ENCODE measurements at regions not wholly inside any gene's neighbourhood (a gene's known extent, or its start where the extent isn't known, plus 50 kb on each side); places are given as distances from the start of the nearest gene placed in this dataset.
"Not testable (repeated sequence)": the region's sequence is repeated elsewhere in the genome, so short reads cannot be mapped to it uniquely, and the experiment has no call there.

- DNase-seq (ENCODE audit: low spot score), result no peak
Observed at GRCh38 chr11:69950120-69950519, 128.0 kb upstream of the ANO1 start.

- no peak for DNase-seq (ENCODE audit: low spot score)
Observed at GRCh38 chr11:69950621-69951020, 127.5 kb upstream of the ANO1 start.

GRCh38 chr11:69951821-69952220 is 126.3 kb upstream of the ANO1 start:
- no peak for DNase-seq (ENCODE audit: low spot score)

DNA sequence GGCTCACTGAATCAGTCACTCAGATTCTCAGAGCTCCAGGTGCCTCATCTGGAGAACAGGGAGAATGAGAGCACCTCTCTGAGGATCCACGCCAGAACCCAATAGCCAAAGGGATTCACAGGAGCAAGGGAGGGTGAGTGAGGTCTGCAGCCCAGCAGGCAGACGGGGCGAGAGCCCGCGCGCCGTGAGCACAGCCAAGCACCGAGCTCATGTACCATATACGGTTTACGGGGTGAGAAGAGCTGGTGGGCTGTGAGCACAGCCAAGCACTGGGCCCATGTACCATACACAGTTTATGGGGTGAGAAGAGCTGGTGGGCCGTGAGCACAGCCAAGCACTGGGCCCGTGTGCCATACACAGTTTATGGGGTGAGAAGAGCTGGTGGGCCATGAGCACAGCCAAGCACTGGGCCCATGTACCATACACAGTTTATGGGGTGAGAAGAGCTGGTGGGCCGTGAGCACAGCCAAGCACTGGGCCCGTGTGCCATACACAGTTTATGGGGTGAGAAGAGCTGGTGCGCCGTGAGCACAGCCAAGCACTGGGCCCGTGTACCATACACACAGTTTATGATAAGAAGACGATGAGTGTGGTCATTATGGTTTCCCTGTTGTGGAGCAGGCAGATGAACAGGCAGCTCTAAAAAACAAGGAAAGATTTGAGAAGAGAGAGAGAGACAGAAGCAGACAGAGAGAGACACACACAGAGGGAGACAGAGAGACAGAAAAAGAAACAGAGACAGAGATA is 125.7 kb upstream of the ANO1 start:
- not testable (repeated sequence) for DNase-seq (ENCODE audit: low spot score)

DNA sequence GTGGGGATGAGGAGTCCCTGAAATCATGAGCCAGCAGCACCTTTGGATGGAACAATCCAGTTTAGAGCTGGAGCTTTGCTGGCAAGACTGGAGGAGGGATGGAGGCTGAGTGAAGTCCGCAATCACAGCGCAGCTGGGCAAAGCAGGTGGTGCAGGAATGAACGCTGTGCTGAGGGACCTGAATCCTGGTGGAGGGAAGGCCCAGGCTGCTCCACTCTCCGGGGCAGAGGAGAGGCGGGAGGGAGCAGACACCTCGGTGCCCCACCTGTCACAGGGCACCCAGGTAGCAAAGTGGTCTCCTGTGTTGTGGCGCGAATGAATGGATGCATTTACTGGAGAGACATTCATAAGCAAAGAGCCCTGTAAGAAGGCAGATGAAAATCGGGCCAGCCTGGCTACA is 124.8 kb upstream of the ANO1 start:
- DNase-seq (ENCODE audit: low spot score), result no peak

DNA sequence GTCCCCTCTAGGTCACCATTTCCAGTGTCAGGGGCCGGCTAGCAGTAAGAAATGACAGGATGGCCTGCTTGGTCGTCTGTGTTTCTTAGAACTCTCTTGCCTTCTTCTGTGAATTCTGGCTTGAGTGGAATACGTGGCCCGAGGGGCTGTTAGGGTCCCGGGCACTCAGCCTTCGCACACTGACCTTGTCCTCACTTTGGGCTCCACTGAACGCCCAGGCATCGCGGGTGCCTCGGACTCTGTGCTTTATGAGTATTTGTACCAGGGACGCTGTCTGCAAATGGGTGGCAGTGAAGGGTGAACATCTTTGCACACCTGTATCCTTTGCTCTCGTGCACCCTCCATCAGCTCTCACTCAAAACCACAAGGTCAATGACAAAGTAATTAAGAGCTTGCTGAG is 123.4 kb upstream of the ANO1 start:
- DNase-seq (ENCODE audit: low spot score), result no peak

- DNase-seq (ENCODE audit: low spot score), result no peak
Observed at GRCh38 chr11:69956669-69957190, 121.4 kb upstream of the ANO1 start.

DNA sequence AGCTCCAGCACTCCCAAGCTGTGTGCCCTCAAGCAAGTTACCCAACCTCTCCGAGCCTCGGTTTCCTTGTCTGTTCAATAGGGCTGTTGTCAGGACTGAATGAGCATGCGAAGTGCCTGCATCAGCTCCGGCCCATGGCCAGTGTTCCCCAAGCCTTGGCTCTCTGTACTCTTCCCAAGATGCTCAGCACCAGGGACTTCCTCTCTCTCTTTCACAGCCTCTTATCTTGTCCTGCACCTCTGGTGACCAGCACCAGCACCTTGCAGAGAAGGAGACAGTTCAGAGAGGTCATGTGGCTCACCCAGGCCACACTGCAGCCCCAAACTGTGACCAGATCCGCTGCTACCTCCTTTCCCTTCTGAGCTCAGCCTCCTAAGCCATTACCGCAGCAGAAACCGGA is 120.3 kb upstream of the ANO1 start:
- no peak for DNase-seq (ENCODE audit: low spot score)

- DNase-seq (ENCODE audit: low spot score), result peak; percentile 81
Observed at GRCh38 chr11:69958308-69958707, 119.8 kb upstream of the ANO1 start.

DNA sequence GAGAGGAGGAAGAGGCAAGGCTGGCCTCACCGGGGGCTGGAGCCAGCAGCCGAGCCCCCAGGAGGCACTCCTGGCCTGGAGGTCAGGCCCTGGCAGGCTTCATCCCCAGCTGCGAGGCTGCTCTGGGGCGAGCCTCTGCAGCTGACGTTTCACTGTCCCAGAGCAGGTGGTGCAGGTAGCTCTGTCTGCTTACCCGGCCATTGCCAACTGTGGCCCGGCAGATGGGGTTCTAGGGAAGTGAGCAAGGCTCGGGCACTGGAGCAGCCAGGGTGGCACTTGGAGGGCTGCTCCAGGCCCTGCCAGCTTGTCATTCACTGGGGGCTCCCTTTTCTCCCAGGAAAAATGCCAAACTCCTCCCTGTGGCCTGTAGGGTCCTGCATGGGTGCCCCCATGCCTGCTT is 118.7 kb upstream of the ANO1 start:
- no peak for DNase-seq (ENCODE audit: low spot score)

- DNase-seq (ENCODE audit: low spot score), result no peak
Observed at GRCh38 chr11:69961738-69962137, 116.4 kb upstream of the ANO1 start.

GRCh38 chr11:69962152-69962551 is 116.0 kb upstream of the ANO1 start:
- DNase-seq (ENCODE audit: low spot score), result no peak

DNA sequence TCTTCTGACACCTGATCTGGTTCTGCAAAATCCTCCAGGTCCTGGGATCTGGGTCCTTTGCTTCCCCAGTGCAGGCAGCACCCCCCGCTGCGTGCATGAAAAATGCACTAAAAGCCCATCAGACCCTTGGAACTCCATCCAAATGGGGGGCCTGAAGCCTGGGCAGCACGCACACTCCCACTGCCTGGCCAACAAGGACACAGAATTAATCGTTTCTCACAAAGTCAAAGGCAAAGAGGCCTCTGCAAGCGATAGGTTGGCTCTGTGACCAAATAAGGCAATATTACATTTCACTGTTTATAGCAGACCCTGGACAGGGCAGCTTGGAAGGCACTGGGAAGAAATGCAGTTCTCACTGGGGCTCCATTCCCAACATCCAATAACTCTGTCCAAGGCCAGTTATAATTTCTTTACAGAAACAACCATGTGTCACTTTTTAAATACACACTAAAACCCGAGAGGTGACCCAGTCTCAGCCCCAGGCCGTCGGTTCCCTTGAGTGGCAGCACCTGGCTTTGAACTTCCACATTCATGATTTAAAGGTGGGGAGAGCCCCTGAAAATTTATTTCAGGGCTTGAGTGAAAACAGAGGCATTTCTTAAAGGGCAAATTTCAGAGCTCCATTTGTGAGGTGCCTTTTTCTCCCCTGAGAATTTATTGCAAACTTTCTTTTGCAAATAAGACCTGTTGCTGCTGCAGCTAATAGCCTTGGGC is 114.4 kb upstream of the ANO1 start:
- peak; percentile 61 for DNase-seq (ENCODE audit: low spot score)

GRCh38 chr11:69964247-69964643 is 113.9 kb upstream of the ANO1 start:
- DNase-seq (ENCODE audit: low spot score), result no peak

GRCh38 chr11:69965821-69966582 is 112.1 kb upstream of the ANO1 start:
- no peak for DNase-seq (ENCODE audit: low spot score)

GRCh38 chr11:69966583-69966835 is 111.6 kb upstream of the ANO1 start:
- DNase-seq (ENCODE audit: low spot score), result no peak

DNA sequence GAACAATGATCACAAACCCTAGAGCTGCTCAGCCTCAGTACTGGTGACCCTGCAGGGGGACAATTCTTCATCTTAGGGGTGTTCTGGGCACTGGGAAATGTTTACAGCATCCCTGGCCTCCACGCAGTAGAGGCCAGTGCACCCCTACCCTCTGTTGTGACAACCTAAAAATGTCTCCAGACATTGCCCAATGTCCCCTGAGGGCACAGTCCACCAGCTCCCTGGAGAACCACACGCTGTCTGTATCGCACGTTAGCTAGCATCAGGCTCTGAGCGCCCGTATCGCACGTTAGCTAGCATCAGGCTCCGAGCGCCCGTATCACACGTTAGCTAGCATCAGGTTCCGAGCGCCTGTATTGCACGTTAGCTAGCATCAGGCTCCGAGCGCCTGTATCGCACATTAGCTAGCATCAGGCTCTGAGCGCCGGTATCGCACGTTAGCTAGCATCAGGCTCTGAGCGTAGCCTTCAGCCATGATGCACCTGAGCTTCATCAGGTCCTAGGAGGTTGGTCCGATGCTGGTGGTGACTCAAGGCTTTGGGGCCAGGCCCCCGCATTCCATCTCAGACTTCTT is 111.1 kb upstream of the ANO1 start:
- DNase-seq (ENCODE audit: low spot score), result no peak

DNA sequence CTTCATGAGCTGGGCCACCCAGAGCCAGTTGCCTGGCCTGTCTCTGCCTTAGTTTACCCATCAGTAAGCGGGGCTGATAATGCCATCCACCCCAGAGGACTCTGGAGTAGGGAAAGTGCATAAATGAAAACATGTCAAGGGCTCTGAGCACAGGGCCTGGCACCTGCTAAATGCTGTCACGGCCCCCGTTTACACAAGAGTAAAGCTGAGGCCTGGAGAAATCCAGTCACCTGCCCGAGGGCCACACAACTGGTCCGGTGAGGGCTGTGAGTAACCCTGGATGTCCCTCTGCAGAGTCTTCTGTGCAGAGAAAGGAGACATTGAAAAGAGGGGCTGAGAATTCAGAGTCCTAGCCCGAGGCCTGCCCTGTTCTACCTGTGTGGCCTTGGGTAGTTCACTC is 110.6 kb upstream of the ANO1 start:
- no peak for DNase-seq (ENCODE audit: low spot score)

- no peak for DNase-seq (ENCODE audit: low spot score)
Observed at GRCh38 chr11:69968396-69969347, 109.4 kb upstream of the ANO1 start.

- no peak for DNase-seq (ENCODE audit: low spot score)
Observed at GRCh38 chr11:69969890-69970784, 108.0 kb upstream of the ANO1 start.
